ENCODE measurements at regions not wholly inside any gene's neighbourhood (a gene's known extent, or its start where the extent isn't known, plus 50 kb on each side); places are given as distances from the start of the nearest gene placed in this dataset.
"Not testable (repeated sequence)": the region's sequence is repeated elsewhere in the genome, so short reads cannot be mapped to it uniquely, and the experiment has no call there.

- no peak for FAIRE-seq
Measured at GRCh38 chr4:38386005-38386551, 277.9 kb upstream of the KLF3 start.

- FAIRE-seq = no peak
Measured at GRCh38 chr4:38386654-38387188, 277.3 kb upstream of the KLF3 start.

- no peak for FAIRE-seq
Measured at GRCh38 chr4:38387348-38387747, 276.7 kb upstream of the KLF3 start.

- FAIRE-seq = no peak
Measured at GRCh38 chr4:38387819-38388218, 276.2 kb upstream of the KLF3 start.

GRCh38 chr4:38388907-38389306 is 275.1 kb upstream of the KLF3 start:
- not testable (repeated sequence) for FAIRE-seq

- FAIRE-seq = no peak
Measured at GRCh38 chr4:38390969-38391545, 272.9 kb upstream of the KLF3 start.

- FAIRE-seq = no peak
Measured at GRCh38 chr4:38392223-38392855, 271.7 kb upstream of the KLF3 start.

- no peak for FAIRE-seq
Measured at GRCh38 chr4:38396091-38396490, 267.9 kb upstream of the KLF3 start.

- no peak for FAIRE-seq
Measured at GRCh38 chr4:38396845-38397547, 267.0 kb upstream of the KLF3 start.

GRCh38 chr4:38400946-38401345 is 263.1 kb upstream of the KLF3 start:
- no peak for FAIRE-seq

GRCh38 chr4:38406243-38406642 is 257.8 kb upstream of the KLF3 start:
- no peak for FAIRE-seq

- no peak for FAIRE-seq
Measured at GRCh38 chr4:38409852-38410251, 254.1 kb upstream of the KLF3 start.

- FAIRE-seq = no peak
Measured at GRCh38 chr4:38411092-38411491, 252.9 kb upstream of the KLF3 start.

GRCh38 chr4:38411981-38412536 is 251.9 kb upstream of the KLF3 start:
- no peak for FAIRE-seq

GRCh38 chr4:38413524-38414341 is 250.3 kb upstream of the KLF3 start:
- no peak for FAIRE-seq

GRCh38 chr4:38414410-38414809 is 249.6 kb upstream of the KLF3 start:
- no peak for FAIRE-seq

GRCh38 chr4:38415682-38416081 is 248.3 kb upstream of the KLF3 start:
- FAIRE-seq = no peak

- FAIRE-seq = no peak
Measured at GRCh38 chr4:38416450-38417014, 247.5 kb upstream of the KLF3 start.

GRCh38 chr4:38420254-38420653 is 243.7 kb upstream of the KLF3 start:
- not testable (repeated sequence) for FAIRE-seq

- FAIRE-seq = no peak
Measured at GRCh38 chr4:38422850-38423249, 241.1 kb upstream of the KLF3 start.

- FAIRE-seq = no peak
Measured at GRCh38 chr4:38424151-38424871, 239.7 kb upstream of the KLF3 start.

- FAIRE-seq = no peak
Measured at GRCh38 chr4:38426532-38426931, 237.5 kb upstream of the KLF3 start.
